ENCODE measurements at regions not wholly inside any gene's neighbourhood (a gene's known extent, or its start where the extent isn't known, plus 50 kb on each side); places are given as distances from the start of the nearest gene placed in this dataset.

GRCh38 chr19:31516756-31517155 is 167.5 kb upstream of the TSHZ3 start:
- in situ Hi-C loops (cut with MboI; ENCODE audit: low pct_ligation_motif_present in 1 of 4, low pct_unique_long_range_greater_than_20kb in 1 of 4, low sequenced_read_pairs in 3 of 4) (no loop called here), intact Hi-C loops (cut with DNase I; ENCODE audit: low total_unique reads) (no loop called here)
- DNase-seq, result no peak

GRCh38 chr19:31517224-31518180 is 168.3 kb upstream of the TSHZ3 start:
- in situ Hi-C loops (cut with MboI; ENCODE audit: low pct_ligation_motif_present in 1 of 4, low pct_unique_long_range_greater_than_20kb in 1 of 4, low sequenced_read_pairs in 3 of 4) (no loop called here), intact Hi-C loops (cut with DNase I; ENCODE audit: low total_unique reads) (no loop called here)
- no peak for TF ChIP-seq POLR2AphosphoS5 (IDR thresholded peaks at IDR 0.05)
- TF ChIP-seq EP300 (IDR thresholded peaks at IDR 0.05; ENCODE audit: low read depth), result no peak
- TF ChIP-seq POLR2A (IDR thresholded peaks at IDR 0.05), result no peak
- no peak for TF ChIP-seq CTCF (IDR thresholded peaks at IDR 0.05)
- H3K27me3 ChIP-seq, result no peaks in the 10 kb centered on the region
- no peaks in the 10 kb centered on the region for H3K4me1 ChIP-seq
- peak overlapping the region in 1 of 4 donors; percentile 11 for H3K27ac ChIP-seq
- 87 to 100% methylated on average over 2 to 33 of the region's 33 CpGs for WGBS, 2 donors (ENCODE audit: low coverage in 1 of 2)
- H3K4me3 ChIP-seq, result no peak overlapping the region
- H3K36me3 ChIP-seq, result no peaks in the 10 kb centered on the region
- no peaks in the 10 kb centered on the region for H3K9me3 ChIP-seq
- DNase-seq, result no peak

More at GRCh38 chr19:31516756-31517155, 167.5 kb upstream of the TSHZ3 start:
- H3K36me3 ChIP-seq, result no peaks in the 10 kb centered on the region
- 81% methylated on average over 9 of the region's 9 CpGs; no CpG with 5 or more reads in 1 of the 2 donors for WGBS, 2 donors (ENCODE audit: low coverage in 1 of 2)
- TF ChIP-seq POLR2A (IDR thresholded peaks at IDR 0.05), result no peak
- H3K4me3 ChIP-seq, result no peak overlapping the region
- H3K27ac ChIP-seq, result no peak overlapping the region
- no peaks in the 10 kb centered on the region for H3K9me3 ChIP-seq
- H3K4me1 ChIP-seq, result no peaks in the 10 kb centered on the region
- no peaks in the 10 kb centered on the region for H3K27me3 ChIP-seq

GRCh38 chr19:31518216-31519020 is 169.2 kb upstream of the TSHZ3 start:
- Histone ChIP-seq H3K4me3 (no peak overlapping the region), H3K36me3 (no peaks in the 10 kb centered on the region), H3K4me1 (no peaks in the 10 kb centered on the region), H3K27ac (peak overlapping the region in 2 of 4 donors; percentile 11), H3K27me3 (no peaks in the 10 kb centered on the region), H3K9me3 (no peaks in the 10 kb centered on the region)
- peak; percentile 10 for DNase-seq
- no peak for TF ChIP-seq POLR2AphosphoS5 (IDR thresholded peaks at IDR 0.05)
- no peak for TF ChIP-seq CTCF (IDR thresholded peaks at IDR 0.05)
- WGBS, 2 donors (ENCODE audit: low coverage in 1 of 2), result 50 to 53% methylated on average over 6 to 13 of the region's 13 CpGs
- intact Hi-C loops (cut with DNase I; ENCODE audit: low total_unique reads) (no loop called here), in situ Hi-C loops (cut with MboI; ENCODE audit: low pct_ligation_motif_present in 1 of 4, low pct_unique_long_range_greater_than_20kb in 1 of 4, low sequenced_read_pairs in 3 of 4) (no loop called here)

GRCh38 chr19:31519256-31519655 is 170.0 kb upstream of the TSHZ3 start:
- Histone ChIP-seq H3K36me3 (no peaks in the 10 kb centered on the region), H3K4me1 (no peaks in the 10 kb centered on the region), H3K9me3 (no peaks in the 10 kb centered on the region), H3K4me3 (no peak overlapping the region), H3K27me3 (no peaks in the 10 kb centered on the region), H3K27ac (peak overlapping the region in 1 of 4 donors; percentile 11)
- in situ Hi-C loops (cut with MboI; ENCODE audit: low pct_ligation_motif_present in 1 of 4, low pct_unique_long_range_greater_than_20kb in 1 of 4, low sequenced_read_pairs in 3 of 4), result no loop called here
- WGBS, 2 donors (ENCODE audit: low coverage in 1 of 2), result 22 to 37% methylated on average over 3 of the region's 3 CpGs
- TF ChIP-seq CTCF (IDR thresholded peaks at IDR 0.05), result no peak
- no peak for DNase-seq
- intact Hi-C loops (cut with DNase I; ENCODE audit: low total_unique reads), result no loop called here

All from transverse colon (tissue), 4 donors.